Skeletal muscle tissue (tissue), 3 donors: ENCODE measurements at regions not wholly inside any gene's neighbourhood (a gene's known extent, or its start where the extent isn't known, plus 50 kb on each side); places are given as distances from the start of the nearest gene placed in this dataset.

Experiments used
- H3K27ac ChIP-seq: one replicate; pipeline ENCODE4 v1.7.0; 2013; ENCODE audit warnings: mild to moderate bottlenecking, low read depth, low read length, inconsistent platforms
- H3K27me3 ChIP-seq, 3 donors: one replicate each; pipeline ENCODE4 v1.7.0; 2013; ENCODE audit warnings: low read length in 3 of 3; ENCODE audit not compliant: control insufficient read depth in 3 of 3, insufficient read depth in 3 of 3
- H3K36me3 ChIP-seq, 3 donors: one replicate each; pipeline ENCODE4 v1.7.0; 2013; ENCODE audit warnings: low read length in 3 of 3; ENCODE audit not compliant: control insufficient read depth in 3 of 3, insufficient read depth in 3 of 3
- H3K4me1 ChIP-seq, 3 donors: one replicate each; pipeline ENCODE4 v1.7.0; 2013; ENCODE audit warnings: low read length in 3 of 3, mild to moderate bottlenecking in 3 of 3; ENCODE audit not compliant: control insufficient read depth in 3 of 3, insufficient read depth in 3 of 3
- H3K4me3 ChIP-seq, 3 donors: one replicate each; pipeline ENCODE4 v1.7.0; 2013; ENCODE audit warnings: low read length in 3 of 3
- H3K9ac ChIP-seq, 3 donors: one replicate each; pipeline ENCODE4 v1.7.0; 2013; ENCODE audit warnings: low read length in 3 of 3, mild to moderate bottlenecking in 3 of 3, moderate library complexity in 2 of 3, low read depth in 1 of 3
- H3K9me3 ChIP-seq, 3 donors: one replicate each; pipeline ENCODE4 v1.7.0; 2013; ENCODE audit warnings: low read length in 3 of 3; ENCODE audit not compliant: control insufficient read depth in 3 of 3
- donor health status: Osteomylitis.

GRCh38 chr2:238702276-238703052, 145.4 kb upstream of the TWIST2 start:
- no peak overlapping the region for H3K9ac ChIP-seq
- H3K4me1 ChIP-seq = no peaks in the 10 kb centered on the region
- H3K27me3 ChIP-seq = peaks cover 0 to 5% (median 0%) of the 10 kb centered on the region in 3 donors
- no peaks in the 10 kb centered on the region for H3K36me3 ChIP-seq
- no peaks in the 10 kb centered on the region for H3K9me3 ChIP-seq
- no peak overlapping the region for H3K27ac ChIP-seq
- no peak overlapping the region for H3K4me3 ChIP-seq

GRCh38 chr2:238703053-238703415, 144.9 kb upstream of the TWIST2 start:
- Histone ChIP-seq H3K9ac (no peak overlapping the region), H3K27ac (no peak overlapping the region), H3K27me3 (peaks cover 0 to 5% (median 0%) of the 10 kb centered on the region in 3 donors), H3K4me3 (no peak overlapping the region), H3K4me1 (no peaks in the 10 kb centered on the region), H3K9me3 (no peaks in the 10 kb centered on the region), H3K36me3 (no peaks in the 10 kb centered on the region)

- Histone ChIP-seq H3K9ac (no peak overlapping the region), H3K27ac (no peak overlapping the region), H3K4me3 (no peak overlapping the region), H3K4me1 (no peaks in the 10 kb centered on the region), H3K9me3 (no peaks in the 10 kb centered on the region), H3K36me3 (no peaks in the 10 kb centered on the region), H3K27me3 (peaks cover 0 to 5% (median 0%) of the 10 kb centered on the region in 3 donors)
Measured at GRCh38 chr2:238703436-238703835, 144.4 kb upstream of the TWIST2 start.

- Histone ChIP-seq H3K27ac (no peak overlapping the region), H3K4me3 (no peak overlapping the region), H3K27me3 (peaks cover 0 to 5% (median 0%) of the 10 kb centered on the region in 3 donors), H3K36me3 (no peaks in the 10 kb centered on the region), H3K4me1 (no peaks in the 10 kb centered on the region), H3K9me3 (no peaks in the 10 kb centered on the region), H3K9ac (no peak overlapping the region)
Measured at GRCh38 chr2:238704471-238705225, 143.2 kb upstream of the TWIST2 start.

GRCh38 chr2:238706163-238706562, 141.7 kb upstream of the TWIST2 start:
- H3K27ac ChIP-seq = no peak overlapping the region
- no peak overlapping the region for H3K9ac ChIP-seq
- no peaks in the 10 kb centered on the region for H3K36me3 ChIP-seq
- H3K9me3 ChIP-seq = no peaks in the 10 kb centered on the region
- no peak overlapping the region for H3K4me3 ChIP-seq
- peaks cover 0 to 5% (median 0%) of the 10 kb centered on the region in 3 donors for H3K27me3 ChIP-seq
- no peaks in the 10 kb centered on the region for H3K4me1 ChIP-seq

GRCh38 chr2:238706673-238707072, 141.2 kb upstream of the TWIST2 start:
- no peak overlapping the region for H3K9ac ChIP-seq
- H3K4me3 ChIP-seq = no peak overlapping the region
- H3K4me1 ChIP-seq = no peaks in the 10 kb centered on the region
- peaks cover 0 to 5% (median 0%) of the 10 kb centered on the region in 3 donors for H3K27me3 ChIP-seq
- no peaks in the 10 kb centered on the region for H3K36me3 ChIP-seq
- H3K27ac ChIP-seq = no peak overlapping the region
- no peaks in the 10 kb centered on the region for H3K9me3 ChIP-seq

- Histone ChIP-seq H3K27me3 (peaks cover 0 to 5% (median 0%) of the 10 kb centered on the region in 3 donors), H3K9ac (no peak overlapping the region), H3K27ac (no peak overlapping the region), H3K36me3 (no peaks in the 10 kb centered on the region), H3K9me3 (no peaks in the 10 kb centered on the region), H3K4me3 (no peak overlapping the region), H3K4me1 (no peaks in the 10 kb centered on the region)
Measured at GRCh38 chr2:238709325-238710025, 138.4 kb upstream of the TWIST2 start.

- Histone ChIP-seq H3K9me3 (no peaks in the 10 kb centered on the region), H3K4me1 (no peaks in the 10 kb centered on the region), H3K27me3 (no peaks in the 10 kb centered on the region), H3K9ac (no peak overlapping the region), H3K36me3 (no peaks in the 10 kb centered on the region), H3K4me3 (no peak overlapping the region), H3K27ac (no peak overlapping the region)
Measured at GRCh38 chr2:238710032-238710735, 137.7 kb upstream of the TWIST2 start.

- no peak overlapping the region for H3K4me3 ChIP-seq
- no peaks in the 10 kb centered on the region for H3K4me1 ChIP-seq
- peaks cover 0 to under 1% (median 0%) of the 10 kb centered on the region in 3 donors for H3K27me3 ChIP-seq
- no peak overlapping the region for H3K9ac ChIP-seq
- H3K27ac ChIP-seq = no peak overlapping the region
- H3K9me3 ChIP-seq = no peaks in the 10 kb centered on the region
- no peaks in the 10 kb centered on the region for H3K36me3 ChIP-seq
Measured at GRCh38 chr2:238710787-238711186, 137.1 kb upstream of the TWIST2 start.
